H9 (cell line): ENCODE measurements at regions not wholly inside any gene's neighbourhood (a gene's known extent, or its start where the extent isn't known, plus 50 kb on each side); places are given as distances from the start of the nearest gene placed in this dataset.

Source experiments
- DNase-seq: peaks from one replicate; pipeline ENCODE4 v3.0.0-alpha.2; 2017
- H2AFZ ChIP-seq: one replicate; pipeline ENCODE4 v1.6.1; 2013; ENCODE audit warnings: mild to moderate bottlenecking, low read length, control low read depth, moderate library complexity
- H2AK5ac ChIP-seq: 2 replicates; pipeline ENCODE4 v1.6.1; 2013; ENCODE audit warnings: low read length, control low read depth, mixed read lengths; ENCODE audit not compliant: insufficient read length
- H2BK120ac ChIP-seq: one replicate; pipeline ENCODE4 v1.6.1; 2013; ENCODE audit warnings: low read depth, mild to moderate bottlenecking, low read length, control low read depth, inconsistent platforms; ENCODE audit not compliant: poor library complexity, severe bottlenecking
- H2BK12ac ChIP-seq: 2 replicates; pipeline ENCODE4 v1.6.1; 2013; ENCODE audit warnings: low read length, control low read depth, mixed read lengths, low read depth; ENCODE audit not compliant: insufficient read length
- H2BK15ac ChIP-seq: 2 replicates; pipeline ENCODE4 v1.6.1; 2013; ENCODE audit warnings: low read depth, low read length, control low read depth
- H2BK20ac ChIP-seq: one replicate; pipeline ENCODE4 v1.6.1; 2013; ENCODE audit warnings: low read depth, mild to moderate bottlenecking, low read length, control low read depth, inconsistent platforms; ENCODE audit not compliant: poor library complexity, severe bottlenecking
- H2BK5ac ChIP-seq: 2 replicates; pipeline ENCODE4 v1.6.1; 2013; ENCODE audit warnings: low read length, control low read depth, mixed read lengths; ENCODE audit not compliant: insufficient read length
- H3K14ac ChIP-seq: 2 replicates; pipeline ENCODE4 v1.6.1; 2013; ENCODE audit warnings: low read length, control low read depth; ENCODE audit not compliant: insufficient read depth
- H3K18ac ChIP-seq: 2 replicates; pipeline ENCODE4 v1.6.1; 2013; ENCODE audit warnings: low read depth, mild to moderate bottlenecking, mixed read lengths, low read length, control low read depth; ENCODE audit not compliant: insufficient read length
- H3K23ac ChIP-seq: 2 replicates; pipeline ENCODE4 v1.6.1; 2013; ENCODE audit warnings: low read length, control low read depth, mixed read lengths, low read depth; ENCODE audit not compliant: insufficient read length
- H3K23me2 ChIP-seq: 2 replicates; pipeline ENCODE4 v1.6.1; 2013; ENCODE audit warnings: low read depth, mild to moderate bottlenecking, mixed read lengths, low read length, control low read depth; ENCODE audit not compliant: insufficient read length, poor library complexity, severe bottlenecking
- H3K27ac ChIP-seq: 2 replicates; pipeline ENCODE4 v1.5.1; 2013; ENCODE audit warnings: low read length, control low read depth, mixed read lengths, low read depth; ENCODE audit not compliant: insufficient read length
- H3K27me3 ChIP-seq: 2 replicates; pipeline ENCODE4 v1.6.1; 2013; ENCODE audit warnings: low read length, control low read depth, inconsistent platforms; ENCODE audit not compliant: insufficient read depth
- H3K4ac ChIP-seq: 2 replicates; pipeline ENCODE4 v1.6.1; 2013; ENCODE audit warnings: low read depth, mild to moderate bottlenecking, control low read depth, inconsistent platforms, low read length, moderate library complexity
- H3K4me1 ChIP-seq: 2 replicates; pipeline ENCODE4 v1.6.1; 2013; ENCODE audit warnings: low read length, control low read depth, inconsistent platforms; ENCODE audit not compliant: insufficient read depth
- H3K4me2 ChIP-seq: 2 replicates; pipeline ENCODE4 v1.6.1; 2013; ENCODE audit warnings: low read length, control low read depth, mixed read lengths; ENCODE audit not compliant: insufficient read length, insufficient read depth
- H3K56ac ChIP-seq: 2 replicates; pipeline ENCODE4 v1.6.1; 2013; ENCODE audit warnings: low read depth, mild to moderate bottlenecking, mixed read lengths, low read length, control low read depth; ENCODE audit not compliant: insufficient read length
- H3K79me1 ChIP-seq: 2 replicates; pipeline ENCODE4 v1.6.1; 2013; ENCODE audit warnings: low read depth, mild to moderate bottlenecking, moderate library complexity, low read length, control low read depth, inconsistent platforms; ENCODE audit not compliant: insufficient read depth, poor library complexity, severe bottlenecking
- H3K79me2 ChIP-seq: 2 replicates; pipeline ENCODE4 v1.6.1; 2013; ENCODE audit warnings: low read length, control low read depth, inconsistent platforms; ENCODE audit not compliant: insufficient read depth
- H3K9ac ChIP-seq: 2 replicates; pipeline ENCODE4 v1.6.1; 2013; ENCODE audit warnings: low read length, control low read depth, mixed read lengths; ENCODE audit not compliant: insufficient read length; ENCODE audit errors: extremely low read depth
- H3K9me3 ChIP-seq: one replicate; pipeline ENCODE4 v1.6.1; 2013; ENCODE audit warnings: low read depth, low read length, inconsistent platforms; ENCODE audit not compliant: control insufficient read depth
- H3T11ph ChIP-seq: one replicate; pipeline ENCODE4 v1.6.1; 2013; ENCODE audit warnings: mild to moderate bottlenecking, low read length, control low read depth, inconsistent platforms
- H4K20me1 ChIP-seq: one replicate; pipeline ENCODE4 v1.6.1; 2013; ENCODE audit not compliant: control insufficient read depth, insufficient read length, insufficient read depth
- H4K5ac ChIP-seq: 2 replicates; pipeline ENCODE4 v1.6.1; 2013; ENCODE audit warnings: low read depth, mild to moderate bottlenecking, mixed read lengths, low read length, control low read depth; ENCODE audit not compliant: insufficient read length
- H4K8ac ChIP-seq: replicated peaks from 2 replicates; pipeline ENCODE4 v1.6.1; 2013; ENCODE audit warnings: low read length, control low read depth, mixed read lengths, low read depth; ENCODE audit not compliant: insufficient read length
- H4K91ac ChIP-seq: 2 replicates; pipeline ENCODE4 v1.6.1; 2013; ENCODE audit warnings: low read depth, mild to moderate bottlenecking, moderate library complexity, mixed read lengths, low read length, control low read depth; ENCODE audit not compliant: insufficient read length
- H3K27ac Mint-ChIP-seq, 3 experiments: 2 replicates in 2 of 3; 3 replicates in 1 of 3; pipeline ENCODE4 v1.8.0; 2020 to 2021; ENCODE audit warnings: mixed read lengths in 3 of 3, mild to moderate bottlenecking in 1 of 3, moderate library complexity in 1 of 3
- H3K27me3 Mint-ChIP-seq: 2 replicates; pipeline ENCODE4 v1.8.0; 2021; ENCODE audit warnings: low read depth, mild to moderate bottlenecking, moderate library complexity, mixed read lengths
- H3K36me3 Mint-ChIP-seq, 3 experiments: 2 replicates in 2 of 3; 3 replicates in 1 of 3; pipeline ENCODE4 v1.8.0; 2020 to 2021; ENCODE audit warnings: low read depth in 3 of 3, mixed read lengths in 3 of 3; ENCODE audit not compliant: insufficient read depth in 1 of 3
- H3K4me1 Mint-ChIP-seq, 2 experiments: 2 replicates each; pipeline ENCODE4 v1.8.0; 2020; ENCODE audit warnings: mixed read lengths in 2 of 2
- H3K4me3 Mint-ChIP-seq, 2 experiments: 2 replicates in 1 of 2; 3 replicates in 1 of 2; pipeline ENCODE4 v1.8.0; 2020 to 2021; ENCODE audit warnings: mild to moderate bottlenecking in 2 of 2, mixed read lengths in 2 of 2, moderate library complexity in 1 of 2
- H3K9me3 Mint-ChIP-seq, 2 experiments: 2 replicates in 1 of 2; 3 replicates in 1 of 2; pipeline ENCODE4 v1.8.0; 2020; ENCODE audit warnings: mild to moderate bottlenecking in 2 of 2, mixed read lengths in 2 of 2, moderate library complexity in 1 of 2
- WGBS: extraction: QIAGEN DNeasy Blood & Tissue Kit; methylation state at CpG from one replicate; pipeline ENCODE4 v1.1.7; 2013; ENCODE audit warnings: missing lambda C conversion rate, low lambda C conversion rate, mixed read lengths; ENCODE audit not compliant: insufficient read length; ENCODE audit errors: extremely low coverage; 5-methylcytosine and 5-hydroxymethylcytosine counted together
- TF ChIP-seq, protein P1 (sequence below): fragments of 200-600 bp; sonication (generic); conservative IDR thresholded peaks from 3 replicates; pipeline ENCODE4 v1.8.0; 2021; ENCODE audit warnings: antibody characterized with exemption, mild to moderate bottlenecking

DNA sequence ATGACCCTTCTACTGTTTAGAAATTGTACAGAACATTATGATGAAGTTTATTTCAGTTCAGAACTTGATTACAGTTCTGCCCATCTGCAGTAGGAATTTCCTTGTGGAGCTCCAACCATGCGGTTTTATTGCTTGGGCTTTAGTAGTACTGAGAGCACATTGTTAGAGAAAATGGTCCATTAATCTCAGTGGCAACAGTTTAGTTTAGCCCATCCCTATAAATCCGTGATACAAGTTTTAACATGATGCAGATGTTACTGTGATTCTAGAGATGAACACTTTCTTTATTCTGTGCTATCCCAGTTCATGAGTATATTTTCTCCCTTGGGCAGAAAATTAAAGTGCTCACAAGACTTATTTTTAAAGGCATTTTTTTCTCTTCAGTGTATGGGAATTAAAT lies 84.8 kb upstream of the FZD8 start:
- H3K4me1 Mint-ChIP-seq: no peaks in the 10 kb centered on the region
- no peaks in the 10 kb centered on the region for H3K36me3 Mint-ChIP-seq
- Histone ChIP-seq H3K79me2 (no peaks in the 10 kb centered on the region), H3K23me2 (no peaks in the 10 kb centered on the region), H3K18ac (no peak overlapping the region), H2BK12ac (no peak overlapping the region), H3K79me1 (no peaks in the 10 kb centered on the region), H3K9ac (no peak overlapping the region), H4K8ac (no peak overlapping the region), H3K27ac (no peak overlapping the region), H2AFZ (no peak overlapping the region), H3K27me3 (no peaks in the 10 kb centered on the region), H2BK5ac (no peak overlapping the region), H4K5ac (no peak overlapping the region), H3K9me3 (no peaks in the 10 kb centered on the region), H3K4me2 (no peak overlapping the region), H4K91ac (no peak overlapping the region), H3K56ac (no peak overlapping the region), H2BK15ac (no peak overlapping the region), H3K4me1 (no peaks in the 10 kb centered on the region), H3K14ac (no peak overlapping the region), H3K4ac (no peak overlapping the region), H2BK120ac (no peak overlapping the region), H2AK5ac (no peak overlapping the region), H2BK20ac (no peak overlapping the region), H3K23ac (no peak overlapping the region), H4K20me1 (no peaks in the 10 kb centered on the region), H3T11ph (no peak overlapping the region)
- WGBS: no CpG with 5 or more reads among the region's 2 CpGs
- peaks cover 0 to 2% of the 10 kb centered on the region in 2 experiments; a peak in 1 of 5 replicates for H3K9me3 Mint-ChIP-seq
- TF ChIP-seq, protein P1, sequence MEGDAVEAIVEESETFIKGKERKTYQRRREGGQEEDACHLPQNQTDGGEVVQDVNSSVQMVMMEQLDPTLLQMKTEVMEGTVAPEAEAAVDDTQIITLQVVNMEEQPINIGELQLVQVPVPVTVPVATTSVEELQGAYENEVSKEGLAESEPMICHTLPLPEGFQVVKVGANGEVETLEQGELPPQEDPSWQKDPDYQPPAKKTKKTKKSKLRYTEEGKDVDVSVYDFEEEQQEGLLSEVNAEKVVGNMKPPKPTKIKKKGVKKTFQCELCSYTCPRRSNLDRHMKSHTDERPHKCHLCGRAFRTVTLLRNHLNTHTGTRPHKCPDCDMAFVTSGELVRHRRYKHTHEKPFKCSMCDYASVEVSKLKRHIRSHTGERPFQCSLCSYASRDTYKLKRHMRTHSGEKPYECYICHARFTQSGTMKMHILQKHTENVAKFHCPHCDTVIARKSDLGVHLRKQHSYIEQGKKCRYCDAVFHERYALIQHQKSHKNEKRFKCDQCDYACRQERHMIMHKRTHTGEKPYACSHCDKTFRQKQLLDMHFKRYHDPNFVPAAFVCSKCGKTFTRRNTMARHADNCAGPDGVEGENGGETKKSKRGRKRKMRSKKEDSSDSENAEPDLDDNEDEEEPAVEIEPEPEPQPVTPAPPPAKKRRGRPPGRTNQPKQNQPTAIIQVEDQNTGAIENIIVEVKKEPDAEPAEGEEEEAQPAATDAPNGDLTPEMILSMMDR: no peak
- no peaks in the 10 kb centered on the region; the same call in 1 of the 2 replicates for H3K27me3 Mint-ChIP-seq
- H3K27ac Mint-ChIP-seq: no peak overlapping the region
- H3K4me3 Mint-ChIP-seq: no peak overlapping the region
- no peak for DNase-seq
